Suprapubic skin (tissue), 3 donors: ENCODE measurements at regions not wholly inside any gene's neighbourhood (a gene's known extent, or its start where the extent isn't known, plus 50 kb on each side); places are given as distances from the start of the nearest gene placed in this dataset.

Experiments
- CTCF ChIP-seq, 2 donors: fragments of 200-600 bp in 1 of 2; fragments of 450-650 bp in 1 of 2; sonication (generic) in 1 of 2; IDR thresholded peaks; one replicate each; pipeline ENCODE4 v1.5.1; 2016 to 2019; ENCODE audit warnings: antibody characterized with exemption in 2 of 2, mild to moderate bottlenecking in 1 of 2, moderate library complexity in 1 of 2
- POLR2A ChIP-seq, 2 donors: fragments of 450-650 bp; IDR thresholded peaks; one replicate each; pipeline ENCODE4 v1.6.1; 2017; ENCODE audit warnings: antibody characterized with exemption in 2 of 2, mild to moderate bottlenecking in 2 of 2, moderate library complexity in 2 of 2

- no peak for TF ChIP-seq POLR2A (IDR thresholded peaks at IDR 0.05)
- no peak for TF ChIP-seq CTCF (IDR thresholded peaks at IDR 0.05)
These were observed 111.4 kb upstream of the JCAD start for GRCh38 chr10:30170814-30171213.
